Ammon's horn (tissue), 1 donor: ENCODE measurements at regions not wholly inside any gene's neighbourhood (a gene's known extent, or its start where the extent isn't known, plus 50 kb on each side); places are given as distances from the start of the nearest gene placed in this dataset.
"Not testable (repeated sequence)": the region's sequence is repeated elsewhere in the genome, so short reads cannot be mapped to it uniquely, and the experiment has no call there.

Source experiments
- DNase-seq: peaks from one replicate; pipeline ENCODE4 v3.0.0-alpha.2; 2016; ENCODE audit warnings: low spot score

GRCh38 chr6:168193816-168194721, 115.1 kb upstream of the FRMD1 start:
- no peak for DNase-seq

DNA sequence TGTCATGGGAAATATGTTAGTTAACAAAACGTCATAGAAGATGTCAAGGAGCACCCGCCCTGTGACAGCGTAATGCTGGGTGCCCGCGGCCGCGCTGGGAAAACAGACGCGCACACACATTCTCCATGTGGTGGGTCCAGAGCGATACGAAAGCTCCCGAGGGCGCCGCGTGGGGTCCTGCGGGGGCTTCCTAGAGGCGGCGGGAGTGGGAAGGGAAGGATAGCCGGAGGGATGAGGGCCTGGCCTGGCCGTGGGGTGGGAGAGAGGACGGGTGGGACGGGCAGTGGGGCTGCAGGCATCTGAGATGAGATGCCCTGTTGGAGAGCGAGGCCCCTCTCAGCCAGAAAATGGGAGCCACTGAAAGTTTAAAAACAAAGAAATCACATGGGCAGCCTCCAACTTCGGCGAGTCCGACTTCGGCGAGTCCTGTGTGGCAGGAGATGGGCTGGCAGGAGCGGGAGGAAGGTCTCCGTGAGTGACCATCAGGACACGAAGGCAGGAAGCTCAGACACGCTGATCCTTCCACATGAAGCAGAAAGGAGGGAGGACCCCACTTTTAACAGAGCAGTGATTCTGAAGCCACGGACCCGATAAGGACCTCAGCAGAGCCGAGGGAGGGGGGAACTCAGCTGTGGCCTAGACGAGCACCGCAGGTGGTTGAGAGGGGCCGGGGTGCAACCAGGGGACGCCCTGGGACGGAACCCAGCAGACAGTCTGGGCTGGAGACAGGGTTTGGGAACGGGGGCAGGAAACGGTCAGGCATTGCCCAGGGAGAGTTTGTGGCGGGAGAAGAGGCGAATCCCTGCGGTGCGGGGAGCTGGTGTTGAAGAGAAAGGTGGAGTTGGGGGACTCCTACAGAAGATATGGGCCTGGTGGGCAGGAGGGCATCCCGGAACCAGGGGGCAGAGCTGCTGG, 114.1 kb upstream of the FRMD1 start:
- no peak for DNase-seq

DNA sequence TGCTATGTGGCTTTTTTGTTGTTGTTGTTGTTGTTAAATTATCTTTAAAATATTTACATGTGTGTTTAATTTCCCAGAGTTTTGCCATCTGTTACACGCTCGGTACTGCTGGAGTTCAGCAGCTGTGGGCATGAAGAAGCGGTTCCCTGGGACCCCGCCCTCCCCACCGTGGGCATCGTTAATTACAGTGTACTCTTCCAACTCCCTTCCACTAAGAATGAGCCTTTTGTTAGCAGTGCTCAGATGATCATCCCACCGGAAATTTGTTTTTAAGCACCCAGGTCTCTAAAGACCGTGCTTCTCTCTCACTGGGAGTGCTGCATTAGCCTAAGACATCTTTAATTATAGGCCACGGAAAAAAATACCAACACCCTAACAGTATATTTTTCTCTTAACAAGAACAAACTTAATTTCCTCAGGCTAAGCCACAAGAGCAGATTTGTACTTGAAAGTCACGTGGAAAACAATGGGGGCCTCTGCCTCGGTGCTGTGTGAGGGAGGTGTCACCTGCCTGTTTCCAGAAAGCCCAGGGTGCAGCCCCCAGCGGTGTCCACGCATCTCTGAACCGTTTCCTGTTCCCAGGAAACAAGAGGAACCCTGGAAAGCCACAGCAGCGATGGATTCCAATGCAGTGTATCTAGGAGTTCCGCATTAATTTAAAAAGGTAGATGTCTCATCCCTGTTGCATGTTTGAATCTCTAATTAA, 113.3 kb upstream of the FRMD1 start:
- DNase-seq = no peak

DNA sequence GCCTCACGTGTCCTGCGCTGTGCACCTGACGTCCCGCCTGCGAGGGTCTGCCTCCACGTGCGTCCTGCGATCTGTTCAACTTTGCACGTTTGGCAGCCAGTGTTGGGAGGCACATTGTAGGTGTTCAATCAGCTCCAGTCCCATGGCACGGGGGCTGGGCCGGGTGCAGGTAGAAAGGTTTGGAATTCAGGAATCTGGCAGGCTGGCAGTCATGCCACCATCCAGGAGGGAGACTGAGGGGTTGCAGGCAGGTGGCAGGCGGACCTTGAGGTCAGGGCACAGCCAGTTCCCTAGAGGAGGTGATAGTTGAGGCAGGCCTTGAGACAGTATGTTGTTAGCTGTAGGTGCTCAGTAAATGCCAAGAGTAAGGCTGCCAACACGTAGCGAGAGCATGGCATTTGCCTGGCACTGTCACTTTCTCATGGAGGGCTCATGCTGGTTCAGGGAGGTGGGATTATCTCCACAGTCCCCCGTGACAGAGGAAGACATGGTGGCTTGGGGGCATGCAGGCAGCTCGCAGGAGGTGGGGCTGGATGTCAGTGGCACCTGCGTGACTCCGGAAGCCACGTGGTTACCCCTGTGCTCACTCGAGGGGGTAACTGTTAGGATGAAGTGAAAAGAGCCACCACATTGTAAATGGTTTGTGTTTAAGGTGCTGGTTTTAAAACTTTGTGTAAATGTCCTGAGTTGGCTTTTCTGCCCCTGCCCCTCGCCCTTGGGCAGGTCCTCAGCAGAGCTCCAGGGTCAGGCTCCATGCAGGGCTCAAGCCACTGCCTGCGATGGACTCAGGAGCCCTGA, 111.8 kb upstream of the FRMD1 start:
- no peak for DNase-seq

GRCh38 chr6:168190014-168190405, 111.0 kb upstream of the FRMD1 start:
- no peak for DNase-seq

DNA sequence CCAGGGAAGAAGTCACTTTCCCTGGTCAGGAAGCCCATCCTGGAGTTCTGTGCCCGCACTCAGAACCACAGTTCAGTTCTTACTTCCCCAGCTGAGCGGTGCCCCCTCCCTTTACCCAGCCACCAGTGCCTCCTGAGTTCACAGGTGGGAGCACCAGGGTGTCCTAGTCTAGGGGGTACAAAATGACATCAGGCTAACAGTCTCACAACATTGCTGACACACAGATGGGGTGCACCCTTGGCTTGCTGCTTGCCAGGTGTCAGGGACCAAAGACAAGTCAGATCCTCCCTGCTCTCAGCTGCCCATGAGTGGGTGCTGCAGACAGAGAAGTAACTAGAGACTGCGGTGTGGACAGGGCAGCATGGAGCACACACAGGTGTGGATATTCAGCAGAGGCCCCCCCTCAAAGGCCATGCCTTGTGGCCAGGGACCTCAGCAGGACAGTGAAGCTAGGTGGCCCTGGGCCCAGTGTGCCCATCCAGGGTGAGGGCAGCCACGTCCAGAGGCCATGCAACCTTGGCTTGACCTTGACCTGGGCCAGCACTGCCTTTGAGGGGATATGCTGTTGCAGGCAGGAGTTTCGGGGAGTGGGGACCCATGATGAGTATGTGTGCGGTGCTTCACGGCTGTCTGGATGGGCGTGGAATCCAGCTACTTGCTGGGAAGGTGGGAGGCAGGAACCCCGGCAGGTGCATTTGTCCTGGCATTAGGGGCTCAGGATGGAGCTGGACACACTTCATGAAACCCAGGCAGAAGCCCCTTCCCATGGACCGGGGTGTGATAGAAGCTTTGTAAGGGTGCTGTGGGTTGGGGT, 110.4 kb upstream of the FRMD1 start:
- no peak for DNase-seq

DNA sequence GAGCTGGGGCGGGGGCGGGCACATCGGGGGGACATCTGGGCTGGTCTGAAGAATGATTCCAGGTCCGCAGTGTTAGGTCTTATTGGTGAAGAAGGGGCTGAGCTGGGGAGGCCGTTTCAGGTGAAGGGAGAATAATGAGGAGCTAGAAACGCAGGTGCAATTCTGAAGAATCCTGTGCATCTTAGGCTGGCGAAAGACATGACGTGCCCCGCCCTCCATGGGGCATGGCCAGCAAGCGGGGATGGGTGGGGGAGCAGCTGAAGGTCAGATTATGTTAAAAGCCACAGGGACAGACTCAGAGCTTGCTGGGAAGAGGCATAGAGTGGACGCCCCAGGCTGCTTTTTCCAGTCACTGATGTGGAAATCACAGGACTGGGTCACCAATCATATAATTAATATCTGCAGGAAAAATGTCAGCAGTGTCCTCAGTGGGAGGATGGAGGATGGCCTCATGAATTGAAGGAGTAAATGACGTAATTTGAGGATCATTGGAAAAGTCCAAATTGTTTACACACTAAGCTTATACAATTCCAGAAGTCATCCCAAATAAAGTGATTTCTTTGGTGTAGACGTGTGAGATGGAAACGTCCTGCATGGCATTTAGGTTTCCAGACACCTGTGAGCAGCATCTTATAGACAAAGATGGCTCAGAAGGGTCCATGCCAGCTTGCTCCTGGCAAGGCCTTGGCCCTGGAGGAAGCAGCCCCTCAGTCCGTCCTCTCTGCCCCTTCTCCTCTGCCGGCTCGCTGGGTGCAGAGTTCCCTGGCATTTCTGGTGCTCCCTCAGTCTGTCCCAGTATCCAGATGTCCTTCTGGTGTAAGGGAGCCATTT, 109.6 kb upstream of the FRMD1 start:
- DNase-seq = no peak

GRCh38 chr6:168186438-168186837, 107.4 kb upstream of the FRMD1 start:
- no peak for DNase-seq

DNA sequence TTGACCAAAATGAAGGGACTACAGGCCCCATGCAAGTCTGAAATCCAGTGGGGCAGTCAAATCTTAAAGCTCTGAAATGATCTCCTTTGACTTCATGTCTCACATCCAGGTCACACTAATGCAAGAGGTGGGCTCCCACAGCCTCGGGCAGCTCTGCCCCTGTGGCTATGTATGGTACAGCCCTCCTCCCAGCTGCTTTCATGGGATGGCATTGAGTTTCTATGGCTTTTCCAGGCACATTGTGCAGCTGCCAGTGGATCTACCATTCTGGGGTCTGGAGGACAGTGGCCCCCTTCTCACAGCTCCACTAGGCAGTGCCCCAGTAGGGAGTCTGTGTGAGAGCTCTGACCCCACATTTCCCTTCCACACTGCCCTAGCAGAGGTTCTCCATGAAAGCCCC, 107.0 kb upstream of the FRMD1 start:
- DNase-seq = not testable (repeated sequence)

- DNase-seq = no peak
Measured at GRCh38 chr6:168184701-168185100, 105.7 kb upstream of the FRMD1 start.

DNA sequence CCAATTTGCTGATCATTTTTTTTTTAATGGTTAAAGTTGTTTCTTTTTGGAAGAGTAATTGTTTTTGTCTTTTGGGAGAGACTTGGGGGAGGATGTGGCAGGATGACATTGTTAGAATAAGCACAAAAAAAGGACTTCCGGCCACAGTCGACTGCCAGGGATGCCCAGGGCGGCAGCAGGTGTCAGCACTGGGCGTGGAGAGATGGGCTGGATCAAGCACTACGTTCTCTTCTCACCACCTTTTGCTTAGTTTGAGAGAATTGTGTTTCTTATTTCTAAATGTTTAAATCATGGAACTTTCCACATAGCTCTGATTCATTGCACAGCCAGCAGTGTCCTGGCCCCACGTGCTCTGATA, 104.6 kb upstream of the FRMD1 start:
- DNase-seq = no peak

- DNase-seq = no peak
Measured at GRCh38 chr6:168182908-168183612, 104.0 kb upstream of the FRMD1 start.

DNA sequence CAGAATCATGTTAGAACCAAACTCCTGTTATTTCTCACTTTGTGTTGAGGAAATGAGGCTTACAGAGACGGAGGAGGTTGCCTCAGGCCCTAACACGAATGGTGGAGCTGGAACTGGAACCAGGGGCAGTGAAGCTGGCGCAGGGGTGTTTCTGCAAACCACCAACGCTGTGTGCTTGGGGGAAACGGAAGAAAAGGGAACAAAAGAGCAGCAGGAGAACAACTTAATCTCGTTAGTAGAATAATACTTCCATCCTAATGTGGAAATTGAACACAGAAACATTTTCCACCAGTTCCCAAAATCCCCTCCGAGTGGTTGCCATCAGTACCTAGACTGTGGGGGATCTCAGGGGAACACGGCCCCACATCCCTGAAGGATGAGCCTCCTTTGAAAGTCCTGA, 103.4 kb upstream of the FRMD1 start:
- no peak for DNase-seq

- DNase-seq = no peak
Measured at GRCh38 chr6:168181876-168182275, 102.9 kb upstream of the FRMD1 start.

DNA sequence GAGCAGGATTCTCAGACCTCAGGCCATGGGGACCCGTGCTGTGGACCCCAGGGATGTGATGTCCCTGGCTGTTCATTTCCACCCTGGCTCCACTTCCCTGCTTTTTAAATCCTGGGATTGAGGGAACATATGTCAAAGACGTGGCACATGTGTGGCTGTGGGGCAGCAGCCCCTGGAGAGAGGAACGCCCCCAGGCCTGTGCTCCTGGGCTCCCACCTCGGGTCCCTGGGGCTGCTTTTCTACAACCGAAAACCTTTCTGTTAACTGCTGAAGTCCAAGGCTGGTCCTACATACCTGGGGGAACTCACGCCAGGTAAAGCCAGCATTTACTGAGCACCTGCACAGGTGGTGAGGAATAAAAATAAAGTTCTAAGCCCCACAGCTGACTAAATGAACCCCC, 102.3 kb upstream of the FRMD1 start:
- no peak for DNase-seq

DNA sequence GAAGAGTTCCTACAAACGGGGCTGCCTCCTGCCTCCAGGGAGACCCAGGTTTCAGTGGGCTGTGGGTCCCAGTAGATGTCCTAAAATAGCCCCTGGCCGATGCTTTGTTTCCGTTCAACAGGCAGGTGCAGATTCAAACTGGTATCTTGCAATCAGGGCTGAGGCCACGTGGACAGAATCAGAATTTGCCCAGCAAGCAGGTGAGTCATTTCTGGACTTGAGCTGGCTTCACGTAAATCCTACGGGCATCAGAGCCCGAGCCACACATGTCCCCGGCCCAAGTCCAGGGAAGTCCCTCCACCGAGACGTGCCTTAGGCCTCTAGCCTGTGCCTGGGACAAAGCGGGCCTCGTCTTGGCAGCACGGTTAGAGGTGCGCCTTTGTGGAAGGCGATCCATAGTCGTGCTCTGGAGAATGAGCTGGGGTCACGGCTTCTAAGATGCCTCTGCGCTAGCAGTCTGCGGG, 101.6 kb upstream of the FRMD1 start:
- DNase-seq = no peak

GRCh38 chr6:168179702-168180382, 100.8 kb upstream of the FRMD1 start:
- no peak for DNase-seq

DNA sequence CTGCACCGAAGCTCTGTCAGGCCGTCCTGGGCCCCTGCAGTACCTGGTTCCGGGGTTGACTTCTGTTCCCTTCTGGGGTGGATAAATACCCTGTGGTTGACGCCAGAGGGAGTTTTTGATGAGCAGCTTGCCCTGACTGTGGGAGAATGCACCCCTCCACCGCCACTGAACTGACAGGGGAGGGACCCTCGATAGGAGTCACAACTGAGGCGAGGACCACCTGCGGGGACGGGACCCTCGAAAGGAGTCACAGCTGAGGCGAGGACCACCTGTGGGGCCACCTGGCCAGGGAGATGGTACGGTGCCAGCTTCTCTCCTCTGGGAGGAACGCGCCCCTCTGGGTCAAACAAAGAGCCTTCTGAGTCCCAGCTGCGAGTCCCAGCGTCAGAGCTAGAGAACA, 100.1 kb upstream of the FRMD1 start:
- DNase-seq = no peak
